Endothelial cell of umbilical vein (primary cell): ENCODE measurements at regions not wholly inside any gene's neighbourhood (a gene's known extent, or its start where the extent isn't known, plus 50 kb on each side); places are given as distances from the start of the nearest gene placed in this dataset.

Experiments
- BruUV-seq: library from RNA; stranded (reverse); fragments of 400-500 nt; replicated peaks from 2 replicates; lab custom pipeline; 2021; lab: Mats Ljungman, UMichigan
- CTCF ChIA-PET: fragments of 300-600, 350-600 bp; sonication (Branson Sonifier 250); formaldehyde crosslinking; loops from one replicate; lab custom pipeline; 2021; ENCODE audit warnings: antibody characterized with exemption, inconsistent platforms; lab: Charles Lee
- POLR2A ChIA-PET: fragments of 300-600, 350-600 bp; sonication (Branson Sonifier 250); formaldehyde crosslinking; loops from one replicate; lab custom pipeline; 2021; ENCODE audit warnings: antibody characterized with exemption, inconsistent platforms; lab: Charles Lee
- DNase-seq: peaks from one replicate; pipeline ENCODE4 v3.0.0-alpha.2; 2011; ENCODE audit warnings: low read depth, low spot score
- FAIRE-seq: peaks from 2 replicates; lab custom pipeline; 2011; peaks lifted over from hg19 to GRCh38; lab: Jason Lieb, UNC
- H2AFZ ChIP-seq: 2 replicates; pipeline ENCODE4 v1.6.0; 2012; ENCODE audit warnings: low read depth, low read length, control low read depth, inconsistent platforms
- H3K27ac ChIP-seq: 2 replicates; pipeline ENCODE4 v1.5.1; 2011; ENCODE audit warnings: low read depth, mild to moderate bottlenecking, control low read depth, low read length, moderate library complexity; ENCODE audit not compliant: insufficient read depth
- H3K27me3 ChIP-seq, 2 experiments: 2 replicates each; pipeline versions ENCODE4 v1.6.0 to v1.6.1; 2011; ENCODE audit warnings: low read length in 2 of 2, mixed read lengths in 1 of 2; ENCODE audit not compliant: control insufficient read depth in 2 of 2, insufficient read depth in 2 of 2
- H3K36me3 ChIP-seq, 2 experiments: 2 replicates in 1 of 2; 3 replicates in 1 of 2; pipeline ENCODE4 v1.5.1; 2011; ENCODE audit warnings: low read length in 2 of 2, mild to moderate bottlenecking in 1 of 2, moderate library complexity in 1 of 2; ENCODE audit not compliant: control insufficient read depth in 2 of 2, insufficient read depth in 2 of 2; ENCODE audit errors: extremely low read depth in 1 of 2
- H3K4me1 ChIP-seq: 3 replicates; pipeline ENCODE4 v1.5.1; 2011; ENCODE audit warnings: mild to moderate bottlenecking, low read length; ENCODE audit not compliant: control insufficient read depth, insufficient read depth; ENCODE audit errors: extremely low read depth
- H3K4me2 ChIP-seq: 2 replicates; pipeline ENCODE4 v1.6.1; 2011; ENCODE audit warnings: low read length, control low read depth, mixed read lengths; ENCODE audit not compliant: insufficient read depth
- H3K4me3 ChIP-seq, 3 experiments: fragments of 200-600 bp in 1 of 3; sonication (generic), shearing (Covaris generic) in 1 of 3; replicated peaks in 1 of 3; 2 replicates each; pipeline ENCODE4 v1.5.1; 2011 to 2016; ENCODE audit warnings: control low read depth in 3 of 3, low read length in 3 of 3, mild to moderate bottlenecking in 2 of 3, inconsistent platforms in 1 of 3, low read depth in 1 of 3, moderate library complexity in 1 of 3; ENCODE audit not compliant: insufficient read depth in 1 of 3
- H3K79me2 ChIP-seq: 2 replicates; pipeline ENCODE4 v1.6.0; 2012; ENCODE audit warnings: low read length, inconsistent platforms; ENCODE audit not compliant: control insufficient read depth, insufficient read depth
- H3K9ac ChIP-seq: replicated peaks from 2 replicates; pipeline ENCODE3; 2011; ENCODE audit warnings: low read length, control low read depth; ENCODE audit not compliant: insufficient read depth; ENCODE audit errors: extremely low read depth
- H3K9me1 ChIP-seq: replicated peaks from 3 replicates; pipeline ENCODE4 v1.6.0; 2011; ENCODE audit warnings: mild to moderate bottlenecking, low read length; ENCODE audit not compliant: control insufficient read depth, insufficient read depth; ENCODE audit errors: extremely low read depth
- H3K9me3 ChIP-seq: replicated peaks from 2 replicates; pipeline ENCODE4 v1.5.1; 2012; ENCODE audit warnings: low read length, inconsistent platforms; ENCODE audit not compliant: control insufficient read depth, insufficient read depth
- H4K20me1 ChIP-seq: replicated peaks from 2 replicates; pipeline ENCODE3; 2011; ENCODE audit warnings: mild to moderate bottlenecking, low read length; ENCODE audit not compliant: control insufficient read depth, insufficient read depth; ENCODE audit errors: extremely low read depth
- EZH2 ChIP-seq: IDR thresholded peaks from 2 replicates; pipeline ENCODE4 v1.6.1; 2012; ENCODE audit warnings: borderline replicate concordance, low read depth, mild to moderate bottlenecking, moderate library complexity, low read length, inconsistent platforms; ENCODE audit not compliant: severe bottlenecking
- FOS ChIP-seq: IDR thresholded peaks from 2 replicates; pipeline ENCODE4 v1.6.1; 2011; ENCODE audit warnings: mild to moderate bottlenecking, low read length, moderate library complexity, borderline replicate concordance; ENCODE audit not compliant: insufficient read depth
- GATA2 ChIP-seq: IDR thresholded peaks from 2 replicates; pipeline ENCODE4 v1.7.0; 2011; ENCODE audit warnings: low read depth, mild to moderate bottlenecking, moderate library complexity, mixed read lengths, low read length; ENCODE audit not compliant: insufficient read length, insufficient read depth
- JUN ChIP-seq: IDR thresholded peaks from 2 replicates; pipeline ENCODE4 v1.6.1; 2011; ENCODE audit warnings: borderline replicate concordance, low read depth; ENCODE audit not compliant: insufficient read length, insufficient read depth
- MYC ChIP-seq: IDR thresholded peaks from one replicate; pipeline ENCODE4 v1.6.1; 2011; ENCODE audit warnings: mild to moderate bottlenecking, low read depth, low read length
- POLR2A ChIP-seq: IDR thresholded peaks from 2 replicates; pipeline ENCODE4 v1.6.1; 2012; ENCODE audit warnings: low read depth, mild to moderate bottlenecking, control low read depth, low read length
- POLR2AphosphoS5 ChIP-seq: IDR thresholded peaks from 2 replicates; pipeline ENCODE4 v1.6.1; 2012; ENCODE audit warnings: low read depth, mild to moderate bottlenecking, control low read depth, low read length, moderate library complexity; ENCODE audit not compliant: insufficient read depth
- dilution Hi-C: fragments of 300-500 bp; cut with MboI; formaldehyde crosslinking; loops from one replicate; pipeline ENCODE4 v1.15.0; 2019; ENCODE audit warnings: low sequenced_read_pairs; ENCODE audit not compliant: extremely low pct_ligation_motif_present
- intact Hi-C: fragments of 100-400 bp; cut with micrococcal nuclease; formaldehyde crosslinking; loops from one replicate; pipeline ENCODE4 v1.10.0; 2022
- TF ChIP-seq, protein P1 (sequence below): IDR thresholded peaks from 2 replicates; pipeline ENCODE4 v1.6.1; 2011; ENCODE audit not compliant: insufficient read depth, insufficient read length
- TF ChIP-seq, protein P2 (sequence below), 2 donors: IDR thresholded peaks; 1 replicate in 1 of 2; 2 replicates in 1 of 2; pipeline ENCODE4 v1.5.1; 2011; ENCODE audit warnings: low read length in 2 of 2, mild to moderate bottlenecking in 2 of 2, moderate library complexity in 2 of 2, control low read depth in 1 of 2, inconsistent platforms in 1 of 2, low read depth in 1 of 2; ENCODE audit not compliant: insufficient read depth in 1 of 2; ENCODE audit errors: extremely low read depth in 1 of 2

DNA sequence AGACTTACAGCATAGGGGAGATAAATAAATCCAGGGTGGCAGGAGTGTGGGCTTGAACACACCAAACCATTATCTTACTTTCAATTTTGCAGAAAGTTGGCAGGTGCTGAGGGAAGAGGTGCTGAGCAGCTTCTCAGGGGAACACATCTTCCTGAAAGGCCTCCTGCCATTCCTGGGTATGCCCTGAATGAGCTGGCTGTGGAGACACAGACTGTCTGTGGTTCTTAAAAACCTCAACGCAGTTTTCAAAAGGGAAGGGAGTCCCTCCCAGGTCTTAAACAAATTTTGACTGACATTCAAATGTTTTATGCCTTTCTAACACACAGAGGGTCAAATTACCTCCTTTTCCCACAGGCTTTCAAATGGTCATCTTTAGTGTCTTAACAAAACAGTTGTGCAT lies 166.9 kb downstream of the TNFSF18 start:
- H3K4me2 ChIP-seq = peak overlapping the region; percentile 53
- no peaks in the 10 kb centered on the region for H3K9me1 ChIP-seq
- ChIA-PET CTCF (interaction anchor here (1.8 kb wide), 1 partner anchor 318 kb away, joined by 4 read pairs; no protein-coding TSS in a partner anchor), POLR2A (no interaction called here)
- no peaks in the 10 kb centered on the region for H3K27me3 ChIP-seq
- dilution Hi-C loops = no loop called here
- H3K79me2 ChIP-seq = no peaks in the 10 kb centered on the region
- DNase-seq (no peak), FAIRE-seq (no peak)
- BruUV-seq = TSS peak; percentile 88
- peak overlapping the region; percentile 11 for H3K9ac ChIP-seq
- H3K4me1 ChIP-seq = peaks cover 43% of the 10 kb centered on the region
- no peak for TF ChIP-seq EZH2
- TF ChIP-seq POLR2AphosphoS5 = no peak
- TF ChIP-seq MYC = no peak
- TF ChIP-seq GATA2 = no peak
- TF ChIP-seq, protein P1, sequence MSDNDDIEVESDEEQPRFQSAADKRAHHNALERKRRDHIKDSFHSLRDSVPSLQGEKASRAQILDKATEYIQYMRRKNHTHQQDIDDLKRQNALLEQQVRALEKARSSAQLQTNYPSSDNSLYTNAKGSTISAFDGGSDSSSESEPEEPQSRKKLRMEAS = no peak
- no peak for TF ChIP-seq JUN
- no peak for TF ChIP-seq POLR2A
- TF ChIP-seq, protein P2, sequence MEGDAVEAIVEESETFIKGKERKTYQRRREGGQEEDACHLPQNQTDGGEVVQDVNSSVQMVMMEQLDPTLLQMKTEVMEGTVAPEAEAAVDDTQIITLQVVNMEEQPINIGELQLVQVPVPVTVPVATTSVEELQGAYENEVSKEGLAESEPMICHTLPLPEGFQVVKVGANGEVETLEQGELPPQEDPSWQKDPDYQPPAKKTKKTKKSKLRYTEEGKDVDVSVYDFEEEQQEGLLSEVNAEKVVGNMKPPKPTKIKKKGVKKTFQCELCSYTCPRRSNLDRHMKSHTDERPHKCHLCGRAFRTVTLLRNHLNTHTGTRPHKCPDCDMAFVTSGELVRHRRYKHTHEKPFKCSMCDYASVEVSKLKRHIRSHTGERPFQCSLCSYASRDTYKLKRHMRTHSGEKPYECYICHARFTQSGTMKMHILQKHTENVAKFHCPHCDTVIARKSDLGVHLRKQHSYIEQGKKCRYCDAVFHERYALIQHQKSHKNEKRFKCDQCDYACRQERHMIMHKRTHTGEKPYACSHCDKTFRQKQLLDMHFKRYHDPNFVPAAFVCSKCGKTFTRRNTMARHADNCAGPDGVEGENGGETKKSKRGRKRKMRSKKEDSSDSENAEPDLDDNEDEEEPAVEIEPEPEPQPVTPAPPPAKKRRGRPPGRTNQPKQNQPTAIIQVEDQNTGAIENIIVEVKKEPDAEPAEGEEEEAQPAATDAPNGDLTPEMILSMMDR (IDR thresholded peaks at IDR 0.05; ENCODE audit: extremely low read depth in 1 of 2, insufficient read depth in 1 of 2, low read depth in 1 of 2, low read length in 2 of 2) = no peak
- TF ChIP-seq FOS = no peak
- no peaks in the 10 kb centered on the region for H3K36me3 ChIP-seq
- intact Hi-C loops = loop anchor here (2.0 kb wide), 1 partner anchor 13 kb away; no protein-coding TSS in a partner anchor
- peak overlapping the region; percentile 73 for H3K27ac ChIP-seq
- H4K20me1 ChIP-seq = no peaks in the 10 kb centered on the region
- no peaks in the 10 kb centered on the region for H3K9me3 ChIP-seq
- peak overlapping the region; percentile 26 for H2AFZ ChIP-seq
- H3K4me3 ChIP-seq = no peak overlapping the region
